H1 (cell line): ENCODE measurements at regions not wholly inside any gene's neighbourhood (a gene's known extent, or its start where the extent isn't known, plus 50 kb on each side); places are given as distances from the start of the nearest gene placed in this dataset.

ENCODE experiments used
- CBX8 ChIP-seq: fragments of 300-800, 300-1000 bp; sonication (generic); IDR thresholded peaks from 2 replicates; pipeline ENCODE4 v1.7.1; 2016; ENCODE audit warnings: low read depth, low read length, borderline replicate concordance
- CTCF ChIP-seq, 3 experiments: IDR thresholded peaks; 1 replicate in 2 of 3; 2 replicates in 1 of 3; pipeline versions ENCODE4 v1.5.1 to v1.6.1; 2011; ENCODE audit warnings: low read length in 3 of 3, mild to moderate bottlenecking in 3 of 3, inconsistent platforms in 2 of 3, low read depth in 1 of 3, moderate library complexity in 1 of 3; ENCODE audit not compliant: insufficient read depth in 1 of 3; ENCODE audit errors: control extremely low read depth in 1 of 3
- EZH2 ChIP-seq: fragments of 200-600 bp; sonication (generic); IDR thresholded peaks from 2 replicates; pipeline ENCODE4 v1.7.1; 2012; ENCODE audit warnings: low read depth, mild to moderate bottlenecking, moderate library complexity, low read length, inconsistent platforms; ENCODE audit not compliant: severe bottlenecking
- FOSL1 ChIP-seq: IDR thresholded peaks from 2 replicates; pipeline ENCODE4 v1.6.1; 2011; ENCODE audit warnings: mild to moderate bottlenecking, low read depth, low read length, moderate library complexity; ENCODE audit not compliant: insufficient read depth
- HDAC2 ChIP-seq, 2 experiments: fragments of 300-600 bp in 1 of 2; sonication (generic) in 1 of 2; IDR thresholded peaks; 2 replicates each; pipeline ENCODE4 v1.6.1; 2011 to 2012; ENCODE audit warnings: low read depth in 2 of 2, low read length in 2 of 2, mild to moderate bottlenecking in 2 of 2, moderate library complexity in 2 of 2, borderline replicate concordance in 1 of 2, inconsistent platforms in 1 of 2
- JUN ChIP-seq: IDR thresholded peaks from 2 replicates; pipeline ENCODE4 v1.6.1; 2011; ENCODE audit warnings: low read depth, mild to moderate bottlenecking, improper control_type of control experiment, low read length
- KDM4A ChIP-seq: IDR thresholded peaks from one replicate; pipeline ENCODE4 v1.7.1; 2012; ENCODE audit warnings: low read depth, mild to moderate bottlenecking, moderate library complexity, low read length, inconsistent platforms; ENCODE audit not compliant: severe bottlenecking
- NRF1 ChIP-seq: IDR thresholded peaks from 2 replicates; pipeline ENCODE4 v1.6.1; 2011; ENCODE audit warnings: mild to moderate bottlenecking, low read depth, low read length, improper control_type of control experiment
- POU5F1 ChIP-seq: IDR thresholded peaks from 2 replicates; pipeline ENCODE4 v1.6.1; 2011; ENCODE audit warnings: low read depth, mild to moderate bottlenecking, low read length, moderate library complexity
- SIX5 ChIP-seq: IDR thresholded peaks from 2 replicates; pipeline ENCODE4 v1.6.1; 2011; ENCODE audit warnings: mild to moderate bottlenecking, low read depth, low read length
- TAF1 ChIP-seq: IDR thresholded peaks from 2 replicates; pipeline ENCODE4 v1.6.1; 2011; ENCODE audit warnings: mild to moderate bottlenecking, low read depth, low read length

DNA sequence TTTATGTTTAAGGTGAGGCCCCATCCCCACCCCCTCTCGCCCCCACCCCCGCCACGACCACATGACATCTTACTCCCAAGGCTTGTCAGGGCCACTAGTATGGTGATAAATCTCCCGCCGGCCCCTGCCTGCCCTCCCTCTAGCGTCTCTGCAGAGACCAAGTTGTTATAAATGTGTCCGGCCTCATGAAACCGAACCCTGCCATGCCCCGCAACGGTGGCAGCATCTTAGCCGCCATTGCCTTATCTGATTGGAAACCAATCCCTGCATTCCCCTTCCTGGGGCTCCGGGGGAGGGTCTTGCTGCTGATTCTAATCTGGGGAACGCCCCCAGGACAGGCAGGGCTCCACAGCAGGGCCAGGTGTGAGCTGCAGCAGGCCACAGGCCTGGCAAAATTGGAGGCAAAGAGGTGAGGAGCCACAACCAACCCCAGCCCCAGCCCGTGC, 352.4 kb downstream of the C16orf95 start:
- no peak for TF ChIP-seq CTCF (IDR thresholded peaks at IDR 0.05; ENCODE audit: control extremely low read depth in 1 of 3, insufficient read depth in 1 of 3, low read depth in 1 of 3, low read length in 3 of 3)
- TF ChIP-seq TAF1 = no peak
- no peak for TF ChIP-seq KDM4A
- no peak for TF ChIP-seq EZH2
- no peak for TF ChIP-seq JUN
- no peak for TF ChIP-seq HDAC2 (IDR thresholded peaks at IDR 0.05; ENCODE audit: borderline replicate concordance in 1 of 2, low read depth in 2 of 2, low read length in 2 of 2)
- TF ChIP-seq POU5F1 = no peak
- no peak for TF ChIP-seq NRF1
- TF ChIP-seq SIX5 = no peak
- no peak for TF ChIP-seq FOSL1
- TF ChIP-seq CBX8 = no peak
